Heart right ventricle (tissue), 16 donors: ENCODE measurements at regions not wholly inside any gene's neighbourhood (a gene's known extent, or its start where the extent isn't known, plus 50 kb on each side); places are given as distances from the start of the nearest gene placed in this dataset.
A peak's percentile ranks its signal among the peaks of the same experiment; 100 is the strongest.

Source experiments
- ATAC-seq, 8 donors: fragments of 200-7000 bp; cut with Tn5 transposase; one replicate each; pipeline ENCODE4 v1.9.1; 2020; ENCODE audit warnings: mild to moderate bottlenecking in 8 of 8, moderate library complexity in 8 of 8, moderate number of reproducible peaks in 1 of 8
- DNase-seq, 2 donors: peaks; one replicate each; pipeline ENCODE4 v3.0.0-alpha.2; 2020
- H3K27ac ChIP-seq, 10 donors: fragments of 200-600 bp; sonication (generic) in 2 of 10; one replicate each; pipeline versions ENCODE4 v1.5.0 to v1.8.0; 2020 to 2022; ENCODE audit warnings: mild to moderate bottlenecking in 3 of 10
- H3K27me3 ChIP-seq, 7 donors: fragments of 200-600 bp; one replicate each; pipeline ENCODE4 v1.8.0; 2021 to 2022; ENCODE audit warnings: mild to moderate bottlenecking in 2 of 7
- H3K36me3 ChIP-seq, 9 donors: fragments of 200-600 bp; sonication (generic) in 1 of 9; one replicate each; pipeline versions ENCODE4 v1.5.0 to v1.8.0; 2020 to 2022; ENCODE audit warnings: mild to moderate bottlenecking in 2 of 9
- H3K4me1 ChIP-seq, 9 donors: fragments of 200-600 bp; sonication (generic) in 1 of 9; one replicate each; pipeline versions ENCODE4 v1.5.0 to v1.8.0; 2020 to 2022; ENCODE audit warnings: mild to moderate bottlenecking in 4 of 9
- H3K4me3 ChIP-seq, 10 donors: fragments of 200-600 bp; sonication (generic) in 2 of 10; one replicate each; pipeline versions ENCODE4 v1.5.0 to v1.8.0; 2020 to 2022; ENCODE audit warnings: mild to moderate bottlenecking in 7 of 10, moderate library complexity in 2 of 10
- H3K9me3 ChIP-seq, 11 donors: fragments of 200-600 bp in 10 of 11; sonication (generic) in 2 of 11; one replicate each; pipeline versions ENCODE4 v1.5.0 to v1.8.0; 2013 to 2022; ENCODE audit warnings: mild to moderate bottlenecking in 2 of 11, control low read depth in 1 of 11, moderate library complexity in 1 of 11
- CTCF ChIP-seq, 9 donors: fragments of 200-600 bp; sonication (generic) in 2 of 9; IDR thresholded peaks; one replicate each; pipeline versions ENCODE4 v1.5.0 to v1.8.0; 2021 to 2022; ENCODE audit warnings: antibody characterized with exemption in 9 of 9, mild to moderate bottlenecking in 5 of 9, moderate library complexity in 1 of 9
- WGBS, 2 donors: extraction: QIAGEN DNeasy Blood & Tissue Kit; methylation state at CpG; one replicate each; pipeline ENCODE4 v1.1.7; 2013; ENCODE audit warnings: inconsistent platforms in 1 of 2; 5-methylcytosine and 5-hydroxymethylcytosine counted together
- intact Hi-C, 10 donors: fragments of 100-400 bp; cut with DNase I; formaldehyde crosslinking; loops; one replicate each; pipeline versions ENCODE4 v1.11.1 to v1.14.2; 2022
- donor health status: Arrhythmogenic right ventricular cardiomyopathy.
- donor health status: ischemic (EF 13 %, LVEDD 7.1; RV severe dilation, severe dysfunction).
- donor health status: healthy with polysubstance abuse.
- donor health status: DM: no; HTN: yes; CAD: no.
- donor health status: DM: no; HTN: no; CAD: no.
- donor health status: ischemic (EF 25% LVEDD 6.9; RV normal size, moderate dysfunction).
- donor health status: ischemic (EF 25% LVEDD 5.7; RV mildly dilated, moderate dysfunction).
- donor health status: healthy.
- donor health status: DM: yes; HTN: yes; CAD: no.
- donor health status: Ischemic cardiomyopathy.
- donor health status: ischemic (EF 35%, LVEDD 5.7; RV mildly dilated, moderate dysfunction).
- donor health status: nonischemic (EF 11% LVEDD 7.7; RV severe dilation, severe dysfunction).
- donor health status: DM: yes; HTN: yes; CAD: no.
- donor health status: PGD.
- donor health status: ischemic (EF 29% LVEDD 5.4; RV normal size, mild dysfunction).
- donor health status: nonischemic (EF 23%, LVEDD 6.1; RV moderate dilation, normal function).

- 83 to 85% methylated on average over 4 of the region's 4 CpGs for WGBS, 2 donors
- no peak for DNase-seq
- Histone ChIP-seq H3K4me1 (peaks cover 0 to 48% (median 16%) of the 10 kb centered on the region in 9 donors), H3K27ac (peak overlapping the region in 7 of 10 donors; percentile 13 to 71 (median 51)), H3K9me3 (no peaks in the 10 kb centered on the region), H3K36me3 (no peaks in the 10 kb centered on the region), H3K27me3 (no peaks in the 10 kb centered on the region), H3K4me3 (no peak overlapping the region)
- no peak for ATAC-seq
- intact Hi-C loops = loop anchor here in 5 of 10 donors (5.0 to 10.0 kb wide), 7 partner anchors 42 to 388 kb away; partner anchors contain the start of gene ELL2 (in 2 of the 5)
- TF ChIP-seq CTCF (IDR thresholded peaks at IDR 0.05) = no peak
Measured at GRCh38 chr5:96245140-96246091, 187.6 kb downstream of the PCSK1 start.

- peaks cover 0 to 48% (median 16%) of the 10 kb centered on the region in 9 donors for H3K4me1 ChIP-seq
- intact Hi-C loops = loop anchor here in 5 of 10 donors (5.0 to 10.0 kb wide), 7 partner anchors 43 to 387 kb away; partner anchors contain the start of gene ELL2 (in 2 of the 5)
Measured at GRCh38 chr5:96244696-96245095, 188.4 kb downstream of the PCSK1 start.

GRCh38 chr5:96243862-96244261, 189.2 kb downstream of the PCSK1 start:
- Histone ChIP-seq H3K4me1 (peaks cover 0 to 48% (median 15%) of the 10 kb centered on the region in 9 donors), H3K27ac (peak overlapping the region in 1 of 10 donors; percentile 38), H3K27me3 (no peaks in the 10 kb centered on the region), H3K4me3 (no peak overlapping the region), H3K9me3 (no peaks in the 10 kb centered on the region), H3K36me3 (no peaks in the 10 kb centered on the region)
- WGBS, 2 donors = 69 to 80% methylated on average over 1 of the region's 1 CpG
- intact Hi-C loops = loop anchor here in 3 of 10 donors (10.0 kb wide), 2 partner anchors 91 to 279 kb away; partner anchors contain the start of gene ELL2 (in 1 of the 3)
- ATAC-seq (no peak), DNase-seq (no peak)
- TF ChIP-seq CTCF (IDR thresholded peaks at IDR 0.05) = no peak

More at GRCh38 chr5:96244696-96245095, 188.4 kb downstream of the PCSK1 start:
- H3K36me3 ChIP-seq = no peaks in the 10 kb centered on the region
- DNase-seq (no peak), ATAC-seq (no peak)
- TF ChIP-seq CTCF (IDR thresholded peaks at IDR 0.05) = no peak
- H3K27ac ChIP-seq = peak overlapping the region in 6 of 10 donors; percentile 38 to 71 (median 52)
- H3K4me3 ChIP-seq = no peak overlapping the region
- 65 to 67% methylated on average over 2 of the region's 2 CpGs for WGBS, 2 donors
- no peaks in the 10 kb centered on the region for H3K9me3 ChIP-seq
- no peaks in the 10 kb centered on the region for H3K27me3 ChIP-seq

- no peak for DNase-seq
- 67 to 84% methylated on average over 1 of the region's 1 CpG for WGBS, 2 donors
- intact Hi-C loops = loop anchor here in 3 of 10 donors (10.0 kb wide), 2 partner anchors 92 to 278 kb away; partner anchors contain the start of gene ELL2 (in 1 of the 3)
Measured at GRCh38 chr5:96243203-96243602, 189.8 kb downstream of the PCSK1 start.

More at GRCh38 chr5:96243203-96243602, 189.8 kb downstream of the PCSK1 start:
- Histone ChIP-seq H3K27me3 (no peaks in the 10 kb centered on the region), H3K36me3 (no peaks in the 10 kb centered on the region), H3K4me3 (no peak overlapping the region), H3K27ac (no peak overlapping the region), H3K4me1 (peaks cover 0 to 46% (median 14%) of the 10 kb centered on the region in 9 donors), H3K9me3 (no peaks in the 10 kb centered on the region)
- ATAC-seq = no peak
- no peak for TF ChIP-seq CTCF (IDR thresholded peaks at IDR 0.05)
